ENCODE measurements at regions not wholly inside any gene's neighbourhood (a gene's known extent, or its start where the extent isn't known, plus 50 kb on each side); places are given as distances from the start of the nearest gene placed in this dataset.

- no peak for DNase-seq (ENCODE audit: insufficient read length, low spot score)
- no peak for TF ChIP-seq POU2F2 (IDR thresholded peaks at IDR 0.05; ENCODE audit: low read depth, low read length)
- no peak for FAIRE-seq
Observed at GRCh38 chr13:59326717-59327116, 837.0 kb downstream of the DIAPH3 start.

- DNase-seq (ENCODE audit: insufficient read length, low spot score) (no peak), FAIRE-seq (no peak)
- TF ChIP-seq POLR2AphosphoS5 (IDR thresholded peaks at IDR 0.05; ENCODE audit: low read depth, low read length) (no peak), PAX5 (IDR thresholded peaks at IDR 0.05; ENCODE audit: insufficient read depth, low read length, severe bottlenecking) (no peak), TAF1 (IDR thresholded peaks at IDR 0.05; ENCODE audit: low read depth, low read length) (no peak), POU2F2 (IDR thresholded peaks at IDR 0.05; ENCODE audit: low read depth, low read length) (no peak)
Observed at GRCh38 chr13:59330764-59331163, 833.0 kb downstream of the DIAPH3 start.

- DNase-seq (ENCODE audit: insufficient read length, low spot score) (no peak), FAIRE-seq (no peak)
- TF ChIP-seq POU2F2 (IDR thresholded peaks at IDR 0.05; ENCODE audit: low read depth, low read length) (no peak), PAX5 (IDR thresholded peaks at IDR 0.05; ENCODE audit: insufficient read depth, low read length, severe bottlenecking) (no peak), TAF1 (IDR thresholded peaks at IDR 0.05; ENCODE audit: low read depth, low read length) (no peak), POLR2A (IDR thresholded peaks at IDR 0.05; ENCODE audit: low read depth, low read length) (no peak), POLR2AphosphoS5 (IDR thresholded peaks at IDR 0.05; ENCODE audit: low read depth, low read length) (no peak), SPI1 (IDR thresholded peaks at IDR 0.05; ENCODE audit: low read depth, low read length) (no peak)
Observed at GRCh38 chr13:59332966-59333365, 830.8 kb downstream of the DIAPH3 start.

- FAIRE-seq, result no peak
- TF ChIP-seq POU2F2 (IDR thresholded peaks at IDR 0.05; ENCODE audit: low read depth, low read length) (no peak), POLR2A (IDR thresholded peaks at IDR 0.05; ENCODE audit: low read depth, low read length) (no peak), TAF1 (IDR thresholded peaks at IDR 0.05; ENCODE audit: low read depth, low read length) (no peak), POLR2AphosphoS5 (IDR thresholded peaks at IDR 0.05; ENCODE audit: low read depth, low read length) (no peak), SPI1 (IDR thresholded peaks at IDR 0.05; ENCODE audit: low read depth, low read length) (no peak), PAX5 (IDR thresholded peaks at IDR 0.05; ENCODE audit: insufficient read depth, low read length, severe bottlenecking) (no peak)
- no peak for DNase-seq (ENCODE audit: insufficient read length, low spot score)
Observed at GRCh38 chr13:59337070-59337469, 826.7 kb downstream of the DIAPH3 start.

- TF ChIP-seq TAF1 (IDR thresholded peaks at IDR 0.05; ENCODE audit: low read depth, low read length) (no peak), PAX5 (IDR thresholded peaks at IDR 0.05; ENCODE audit: insufficient read depth, low read length, severe bottlenecking) (no peak), POLR2AphosphoS5 (IDR thresholded peaks at IDR 0.05; ENCODE audit: low read depth, low read length) (no peak), POU2F2 (IDR thresholded peaks at IDR 0.05; ENCODE audit: low read depth, low read length) (no peak), SPI1 (IDR thresholded peaks at IDR 0.05; ENCODE audit: low read depth, low read length) (no peak), POLR2A (IDR thresholded peaks at IDR 0.05; ENCODE audit: low read depth, low read length) (no peak)
- no peak for DNase-seq (ENCODE audit: insufficient read length, low spot score)
- no peak for FAIRE-seq
Observed at GRCh38 chr13:59340151-59340550, 823.6 kb downstream of the DIAPH3 start.

- TF ChIP-seq TAF1 (IDR thresholded peaks at IDR 0.05; ENCODE audit: low read depth, low read length) (no peak), SPI1 (IDR thresholded peaks at IDR 0.05; ENCODE audit: low read depth, low read length) (no peak), POU2F2 (IDR thresholded peaks at IDR 0.05; ENCODE audit: low read depth, low read length) (no peak), POLR2AphosphoS5 (IDR thresholded peaks at IDR 0.05; ENCODE audit: low read depth, low read length) (no peak), PAX5 (IDR thresholded peaks at IDR 0.05; ENCODE audit: insufficient read depth, low read length, severe bottlenecking) (no peak), POLR2A (IDR thresholded peaks at IDR 0.05; ENCODE audit: low read depth, low read length) (no peak)
- FAIRE-seq (no peak), DNase-seq (ENCODE audit: insufficient read length, low spot score) (no peak)
Observed at GRCh38 chr13:59340581-59340980, 823.1 kb downstream of the DIAPH3 start.

GRCh38 chr13:59342400-59342799 is 821.3 kb downstream of the DIAPH3 start:
- no peak for TF ChIP-seq POU2F2 (IDR thresholded peaks at IDR 0.05; ENCODE audit: low read depth, low read length)
- TF ChIP-seq PAX5 (IDR thresholded peaks at IDR 0.05; ENCODE audit: insufficient read depth, low read length, severe bottlenecking), result no peak
- no peak for TF ChIP-seq SPI1 (IDR thresholded peaks at IDR 0.05; ENCODE audit: low read depth, low read length)
- no peak for TF ChIP-seq POLR2AphosphoS5 (IDR thresholded peaks at IDR 0.05; ENCODE audit: low read depth, low read length)
- TF ChIP-seq TAF1 (IDR thresholded peaks at IDR 0.05; ENCODE audit: low read depth, low read length), result no peak
- no peak for TF ChIP-seq POLR2A (IDR thresholded peaks at IDR 0.05; ENCODE audit: low read depth, low read length)
- FAIRE-seq (no peak), DNase-seq (ENCODE audit: insufficient read length, low spot score) (no peak)

- TF ChIP-seq PAX5 (IDR thresholded peaks at IDR 0.05; ENCODE audit: insufficient read depth, low read length, severe bottlenecking) (no peak), POLR2AphosphoS5 (IDR thresholded peaks at IDR 0.05; ENCODE audit: low read depth, low read length) (no peak), POLR2A (IDR thresholded peaks at IDR 0.05; ENCODE audit: low read depth, low read length) (no peak), SPI1 (IDR thresholded peaks at IDR 0.05; ENCODE audit: low read depth, low read length) (no peak), POU2F2 (IDR thresholded peaks at IDR 0.05; ENCODE audit: low read depth, low read length) (no peak), TAF1 (IDR thresholded peaks at IDR 0.05; ENCODE audit: low read depth, low read length) (no peak)
- no peak for DNase-seq (ENCODE audit: insufficient read length, low spot score)
- FAIRE-seq, result no peak
Observed at GRCh38 chr13:59343132-59343531, 820.6 kb downstream of the DIAPH3 start.

GRCh38 chr13:59343993-59344822 is 819.5 kb downstream of the DIAPH3 start:
- FAIRE-seq (no peak), DNase-seq (ENCODE audit: insufficient read length, low spot score) (no peak)
- TF ChIP-seq POU2F2 (IDR thresholded peaks at IDR 0.05; ENCODE audit: low read depth, low read length) (no peak), POLR2AphosphoS5 (IDR thresholded peaks at IDR 0.05; ENCODE audit: low read depth, low read length) (no peak), POLR2A (IDR thresholded peaks at IDR 0.05; ENCODE audit: low read depth, low read length) (no peak), SPI1 (IDR thresholded peaks at IDR 0.05; ENCODE audit: low read depth, low read length) (no peak), TAF1 (IDR thresholded peaks at IDR 0.05; ENCODE audit: low read depth, low read length) (no peak), PAX5 (IDR thresholded peaks at IDR 0.05; ENCODE audit: insufficient read depth, low read length, severe bottlenecking) (no peak)

GRCh38 chr13:59345311-59345710 is 818.4 kb downstream of the DIAPH3 start:
- FAIRE-seq (no peak), DNase-seq (ENCODE audit: insufficient read length, low spot score) (no peak)
- TF ChIP-seq POLR2AphosphoS5 (IDR thresholded peaks at IDR 0.05; ENCODE audit: low read depth, low read length) (no peak), PAX5 (IDR thresholded peaks at IDR 0.05; ENCODE audit: insufficient read depth, low read length, severe bottlenecking) (no peak), POLR2A (IDR thresholded peaks at IDR 0.05; ENCODE audit: low read depth, low read length) (no peak), TAF1 (IDR thresholded peaks at IDR 0.05; ENCODE audit: low read depth, low read length) (no peak), SPI1 (IDR thresholded peaks at IDR 0.05; ENCODE audit: low read depth, low read length) (no peak), POU2F2 (IDR thresholded peaks at IDR 0.05; ENCODE audit: low read depth, low read length) (no peak)

All from GM12891 (cell line).